ENCODE measurements at regions not wholly inside any gene's neighbourhood (a gene's known extent, or its start where the extent isn't known, plus 50 kb on each side); places are given as distances from the start of the nearest gene placed in this dataset.

DNA sequence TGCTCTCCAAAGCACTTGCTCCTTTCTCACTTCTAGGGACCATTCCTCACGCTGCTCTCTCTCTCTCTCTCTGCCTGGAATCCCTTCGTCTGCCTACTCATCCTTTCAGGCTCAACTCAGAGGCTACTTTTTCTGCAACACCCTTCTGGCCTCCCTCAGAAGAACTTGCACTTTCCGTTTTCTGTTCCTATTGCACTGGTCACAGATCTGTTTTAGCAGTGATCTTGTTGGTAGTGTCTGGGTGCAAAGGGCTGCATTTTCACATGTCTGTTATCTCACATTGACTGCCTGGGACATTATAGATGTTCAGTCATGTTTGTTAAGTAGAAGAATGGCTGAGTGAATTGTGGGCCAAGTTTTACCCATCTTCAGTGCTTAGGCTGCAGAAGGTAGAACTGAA is 63.5 kb downstream of the RIN2 start:
- no peak for DNase-seq (ENCODE audit: low read depth, low spot score)
- no peak for TF ChIP-seq CTCF (IDR thresholded peaks at IDR 0.05; ENCODE audit: low read depth, low read length)
- in situ Hi-C loops (cut with HindIII; ENCODE audit: low sequenced_read_pairs), result loop anchor here (25.0 kb wide), 1 partner anchor 166 kb away; no protein-coding TSS in a partner anchor
- H3K4me3 ChIP-seq (ENCODE audit: low read depth, low read length), result no peak overlapping the region

- no peak for TF ChIP-seq CTCF (IDR thresholded peaks at IDR 0.05; ENCODE audit: low read depth, low read length)
- in situ Hi-C loops (cut with HindIII; ENCODE audit: low sequenced_read_pairs), result loop anchor here (25.0 kb wide), 1 partner anchor 164 kb away; no protein-coding TSS in a partner anchor
- no peak overlapping the region for H3K4me3 ChIP-seq (ENCODE audit: low read depth, low read length)
- DNase-seq (ENCODE audit: low read depth, low spot score), result peak; percentile 38
Measured at GRCh38 chr20:19823216-19823615, 65.2 kb downstream of the RIN2 start.

DNA sequence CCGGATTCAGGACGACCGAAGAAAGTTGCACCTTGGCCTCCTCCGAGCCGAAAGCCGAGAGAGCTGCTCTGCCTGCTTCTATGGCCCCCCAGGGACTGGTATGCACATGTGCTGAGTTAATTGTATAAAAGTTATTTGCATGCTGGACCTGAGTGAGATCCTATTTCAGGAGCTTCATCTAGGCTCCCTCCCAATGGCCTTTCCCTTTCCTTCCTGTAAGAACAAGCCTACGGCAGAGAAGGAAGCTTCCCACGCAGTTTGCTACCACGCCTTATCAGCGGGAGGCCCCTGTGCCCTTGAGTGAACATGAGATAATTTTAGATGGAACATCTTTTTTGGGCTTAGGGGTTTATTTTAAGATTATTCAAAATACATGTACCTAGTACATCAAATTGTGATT is 65.9 kb downstream of the RIN2 start:
- DNase-seq (ENCODE audit: low read depth, low spot score), result peak; percentile 13
- in situ Hi-C loops (cut with HindIII; ENCODE audit: low sequenced_read_pairs), result loop anchor here (25.0 kb wide), 1 partner anchor 163 kb away; no protein-coding TSS in a partner anchor
- no peak overlapping the region for H3K4me3 ChIP-seq (ENCODE audit: low read depth, low read length)
- no peak for TF ChIP-seq CTCF (IDR thresholded peaks at IDR 0.05; ENCODE audit: low read depth, low read length)

GRCh38 chr20:19824861-19825260 is 66.8 kb downstream of the RIN2 start:
- TF ChIP-seq CTCF (IDR thresholded peaks at IDR 0.05; ENCODE audit: low read depth, low read length), result no peak
- DNase-seq (ENCODE audit: low read depth, low spot score), result no peak
- H3K4me3 ChIP-seq (ENCODE audit: low read depth, low read length), result no peak overlapping the region
- in situ Hi-C loops (cut with HindIII; ENCODE audit: low sequenced_read_pairs), result loop anchor here (25.0 kb wide), 1 partner anchor 162 kb away; no protein-coding TSS in a partner anchor

DNA sequence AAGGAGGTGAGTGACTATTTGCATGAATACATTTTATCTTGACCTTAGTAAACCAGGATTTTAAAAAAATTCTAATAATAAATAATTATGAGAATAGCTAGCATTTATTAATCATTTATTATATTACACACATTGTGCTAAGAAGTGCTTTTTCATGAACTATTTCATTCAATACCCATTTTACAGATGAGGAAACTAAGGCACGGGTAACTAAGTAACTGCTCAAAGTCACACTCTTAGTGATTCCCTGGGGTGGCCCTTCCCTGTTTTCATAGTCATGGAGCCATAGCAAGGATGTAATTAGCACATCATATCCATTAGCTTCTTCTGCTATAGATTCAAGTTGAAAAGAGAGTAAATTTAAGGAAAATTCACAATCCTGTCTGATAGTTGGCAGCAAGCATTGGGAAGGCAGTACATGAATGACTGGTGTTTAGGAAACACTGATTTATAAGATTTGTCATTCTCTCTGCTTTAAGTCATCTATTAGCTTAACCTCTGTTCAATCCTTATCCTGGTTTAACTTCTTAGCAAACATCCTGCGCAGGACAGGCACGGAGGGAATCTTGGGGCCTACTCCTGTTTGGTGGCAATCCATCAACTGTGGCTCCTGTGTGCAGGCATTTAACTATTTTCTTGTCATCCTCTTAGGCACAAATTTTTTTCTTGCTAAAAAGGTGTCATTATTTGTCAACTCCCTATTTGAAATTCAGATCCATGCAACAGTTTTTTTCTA is 68.3 kb downstream of the RIN2 start:
- no peak for DNase-seq (ENCODE audit: low read depth, low spot score)
- no peak overlapping the region for H3K4me3 ChIP-seq (ENCODE audit: low read depth, low read length)
- in situ Hi-C loops (cut with HindIII; ENCODE audit: low sequenced_read_pairs), result no loop called here
- TF ChIP-seq CTCF (IDR thresholded peaks at IDR 0.05; ENCODE audit: low read depth, low read length), result no peak

GRCh38 chr20:19827818-19828217 is 69.8 kb downstream of the RIN2 start:
- no peak for DNase-seq (ENCODE audit: low read depth, low spot score)
- H3K4me3 ChIP-seq (ENCODE audit: low read depth, low read length), result no peak overlapping the region
- in situ Hi-C loops (cut with HindIII; ENCODE audit: low sequenced_read_pairs), result no loop called here
- no peak for TF ChIP-seq CTCF (IDR thresholded peaks at IDR 0.05; ENCODE audit: low read depth, low read length)
